ENCODE measurements at regions not wholly inside any gene's neighbourhood (a gene's known extent, or its start where the extent isn't known, plus 50 kb on each side); places are given as distances from the start of the nearest gene placed in this dataset.

GRCh38 chr14:36430169-36430568 is 89.9 kb downstream of the NKX2-1 start:
- TF ChIP-seq CTCF (IDR thresholded peaks at IDR 0.05), result no peak
- no peak for TF ChIP-seq POLR2A (IDR thresholded peaks at IDR 0.05)
